ENCODE measurements at regions not wholly inside any gene's neighbourhood (a gene's known extent, or its start where the extent isn't known, plus 50 kb on each side); places are given as distances from the start of the nearest gene placed in this dataset.
A peak's percentile ranks its signal among the peaks of the same experiment; 100 is the strongest.

GRCh38 chr7:142519079-142520078 lies 229.9 kb upstream of the PRSS1 start:
- intact Hi-C loops (cut with micrococcal nuclease) (loop anchor here (5.0 kb wide), 2 partner anchors 37 to 62 kb away; no protein-coding TSS in a partner anchor), in situ Hi-C loops (cut with MboI; ENCODE audit: low sequenced_read_pairs) (loop anchor here (10.0 kb wide), 1 partner anchor 695 kb away; no protein-coding TSS in a partner anchor), dilution Hi-C loops (cut with HindIII; ENCODE audit: low sequenced_read_pairs, unreplicated experiment) (loop anchor here (25.0 kb wide), 1 partner anchor 268 kb away; no protein-coding TSS in a partner anchor)
- no peak overlapping the region for H3K4me3 ChIP-seq (ENCODE audit: insufficient read depth, low read depth, low read length)
- no peak for TF ChIP-seq RFX5 (IDR thresholded peaks at IDR 0.05; ENCODE audit: low read depth, low read length)
- 0 out of 2 replicates have a peak, but pooled peaks have one; percentile 16 for TF ChIP-seq CTCF (conservative IDR thresholded peaks at IDR 0.05; ENCODE audit: low read depth, low read length)
- no peak for TF ChIP-seq ELK1 (IDR thresholded peaks at IDR 0.05; ENCODE audit: borderline replicate concordance, low read depth, low read length)
- TF ChIP-seq CHD1 (IDR thresholded peaks at IDR 0.05; ENCODE audit: low read depth, low read length) = no peak
- no peak for TF ChIP-seq SMC3 (IDR thresholded peaks at IDR 0.05; ENCODE audit: low read depth, low read length)
- TF ChIP-seq MAFK (IDR thresholded peaks at IDR 0.05; ENCODE audit: low read depth, low read length) = no peak
- TF ChIP-seq CEBPB (IDR thresholded peaks at IDR 0.05; ENCODE audit: low read depth, low read length) = no peak
- no peak for TF ChIP-seq FOS (IDR thresholded peaks at IDR 0.05; ENCODE audit: low read depth, low read length)
- no peak for TF ChIP-seq POLR2A (IDR thresholded peaks at IDR 0.05; ENCODE audit: low read depth, low read length)
- no peaks in the 10 kb centered on the region for H3K79me1 ChIP-seq (ENCODE audit: low read depth in 1 of 2, low read length in 2 of 2)
- H3K9ac ChIP-seq (ENCODE audit: low read depth, low read length) = no peak overlapping the region
- H3K9me1 ChIP-seq (ENCODE audit: insufficient read depth, low read length) = peaks cover 3% of the 10 kb centered on the region; the same call in 1 of the 2 replicates
- H2AK9ac ChIP-seq (replicated peaks; ENCODE audit: low read depth, low read length, poor library complexity) = no peak overlapping the region
- H2BK120ac ChIP-seq (ENCODE audit: low read depth, low read length) = no peak overlapping the region
- H3K14ac ChIP-seq (replicated peaks; ENCODE audit: low read depth, low read length) = no peak overlapping the region
- no peak overlapping the region for H2AFZ ChIP-seq (replicated peaks; ENCODE audit: low read length, poor library complexity)
- no peak overlapping the region for H4K8ac ChIP-seq (ENCODE audit: low read depth in 2 of 2, low read length in 2 of 2)
- no peak overlapping the region for H2AK5ac ChIP-seq (ENCODE audit: low read depth, low read length)
- no peak overlapping the region for H3K4ac ChIP-seq (ENCODE audit: low read depth, low read length)
- H2BK15ac ChIP-seq (ENCODE audit: low read depth, low read length) = no peak overlapping the region
- no peaks in the 10 kb centered on the region for H3K4me1 ChIP-seq (ENCODE audit: control insufficient read depth, insufficient read depth, low read length)
- DNase-seq = peak; percentile 40
- CTCF ChIA-PET = interaction anchor here (0.9 kb wide), 1 partner anchor 11 kb away, joined by 3 read pairs; no protein-coding TSS in a partner anchor
- POLR2A ChIA-PET (ENCODE audit: unreplicated experiment) = no interaction called here
- no peak for ATAC-seq (ENCODE audit: low read depth)
- no peak overlapping the region for H4K5ac ChIP-seq (ENCODE audit: low read depth, low read length)
- BruUV-seq (replicated peaks) = no TSS peak
- peaks cover 8% of the 10 kb centered on the region for H3K27me3 ChIP-seq (ENCODE audit: control insufficient read depth, insufficient read depth, low read length)
- H4K91ac ChIP-seq (ENCODE audit: insufficient read depth, low read depth, low read length) = no peak overlapping the region
- no peak overlapping the region for H3K27ac ChIP-seq (ENCODE audit: insufficient read depth, low read length)
- 92% methylated on average over 2 of the region's 5 CpGs; no CpG with 5 or more reads in 1 of the 2 experiments for WGBS, 2 experiments (ENCODE audit: extremely low coverage in 2 of 2, insufficient read length in 1 of 2)
- no peak overlapping the region for H3K56ac ChIP-seq (ENCODE audit: extremely low read depth, insufficient read depth, low read length)
- H3K23ac ChIP-seq (ENCODE audit: low read depth, low read length) = no peak overlapping the region
- H3K18ac ChIP-seq (ENCODE audit: low read depth, low read length) = no peak overlapping the region
- no peak overlapping the region for H3K4me2 ChIP-seq (ENCODE audit: low read depth, low read length)
- no peaks in the 10 kb centered on the region for H3K9me3 ChIP-seq (ENCODE audit: control insufficient read depth, insufficient read depth, low read length)
- H2BK20ac ChIP-seq (ENCODE audit: low read depth, low read length) = no peak overlapping the region
- no peak overlapping the region for H2BK5ac ChIP-seq (ENCODE audit: low read depth, low read length, poor library complexity, severe bottlenecking)
- no peaks in the 10 kb centered on the region for H4K20me1 ChIP-seq (ENCODE audit: insufficient read depth, low read length)
- H3K36me3 ChIP-seq (ENCODE audit: control insufficient read depth, insufficient read depth, low read length) = no peaks in the 10 kb centered on the region
